ENCODE measurements at regions not wholly inside any gene's neighbourhood (a gene's known extent, or its start where the extent isn't known, plus 50 kb on each side); places are given as distances from the start of the nearest gene placed in this dataset.

GRCh38 chr10:78287618-78288017 is 254.0 kb downstream of the RPS24 start:
- no peaks in the 10 kb centered on the region for H3K9me2 ChIP-seq (ENCODE audit: insufficient read depth, low read length)
- H2AFZ ChIP-seq (ENCODE audit: low read length), result no peak overlapping the region
- H3K4me1 ChIP-seq (ENCODE audit: insufficient read depth, low read length, poor library complexity, severe bottlenecking), result no peaks in the 10 kb centered on the region
- H3K27ac ChIP-seq (ENCODE audit: low read depth, low read length, poor library complexity, severe bottlenecking), result no peak overlapping the region
- no peaks in the 10 kb centered on the region for H3K36me3 ChIP-seq (ENCODE audit: insufficient read depth, low read length)
- no peak overlapping the region for H3K4me3 ChIP-seq (ENCODE audit: low read depth, low read length, poor library complexity, severe bottlenecking)
- no peak overlapping the region for H3K4me2 ChIP-seq (ENCODE audit: low read length)
- DNase-seq (ENCODE audit: low spot score), result no peak
- H3K79me2 ChIP-seq (ENCODE audit: insufficient read depth, low read depth, low read length), result no peaks in the 10 kb centered on the region
- no peaks in the 10 kb centered on the region for H4K20me1 ChIP-seq (ENCODE audit: insufficient read depth, low read length)
- TF ChIP-seq, protein P1, sequence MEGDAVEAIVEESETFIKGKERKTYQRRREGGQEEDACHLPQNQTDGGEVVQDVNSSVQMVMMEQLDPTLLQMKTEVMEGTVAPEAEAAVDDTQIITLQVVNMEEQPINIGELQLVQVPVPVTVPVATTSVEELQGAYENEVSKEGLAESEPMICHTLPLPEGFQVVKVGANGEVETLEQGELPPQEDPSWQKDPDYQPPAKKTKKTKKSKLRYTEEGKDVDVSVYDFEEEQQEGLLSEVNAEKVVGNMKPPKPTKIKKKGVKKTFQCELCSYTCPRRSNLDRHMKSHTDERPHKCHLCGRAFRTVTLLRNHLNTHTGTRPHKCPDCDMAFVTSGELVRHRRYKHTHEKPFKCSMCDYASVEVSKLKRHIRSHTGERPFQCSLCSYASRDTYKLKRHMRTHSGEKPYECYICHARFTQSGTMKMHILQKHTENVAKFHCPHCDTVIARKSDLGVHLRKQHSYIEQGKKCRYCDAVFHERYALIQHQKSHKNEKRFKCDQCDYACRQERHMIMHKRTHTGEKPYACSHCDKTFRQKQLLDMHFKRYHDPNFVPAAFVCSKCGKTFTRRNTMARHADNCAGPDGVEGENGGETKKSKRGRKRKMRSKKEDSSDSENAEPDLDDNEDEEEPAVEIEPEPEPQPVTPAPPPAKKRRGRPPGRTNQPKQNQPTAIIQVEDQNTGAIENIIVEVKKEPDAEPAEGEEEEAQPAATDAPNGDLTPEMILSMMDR (conservative IDR thresholded peaks at IDR 0.05; ENCODE audit: low read length), result no peak
- no peak for TF ChIP-seq EZH2phosphoT487 (IDR thresholded peaks at IDR 0.05; ENCODE audit: borderline replicate concordance, low read depth, low read length)
- H3K9me3 ChIP-seq (ENCODE audit: low read length), result no peaks in the 10 kb centered on the region
- ChIA-PET CTCF (ENCODE audit: unreplicated experiment) (interaction anchor here (0.5 kb wide), 1 partner anchor 53 kb away, joined by 3 read pairs; no protein-coding TSS in a partner anchor), POLR2A (no interaction called here)
- intact Hi-C loops (cut with micrococcal nuclease; ENCODE audit: unreplicated experiment), result no loop called here
- no TSS peak for BruUV-seq (replicated peaks)

GRCh38 chr10:78288663-78289062 is 255.0 kb downstream of the RPS24 start:
- no peak overlapping the region for H3K4me2 ChIP-seq (ENCODE audit: low read length)
- no peaks in the 10 kb centered on the region for H3K9me3 ChIP-seq (ENCODE audit: low read length)
- H3K36me3 ChIP-seq (ENCODE audit: insufficient read depth, low read length), result no peaks in the 10 kb centered on the region
- ChIA-PET CTCF (ENCODE audit: unreplicated experiment) (no interaction called here), POLR2A (no interaction called here)
- no peak overlapping the region for H2AFZ ChIP-seq (ENCODE audit: low read length)
- H3K27ac ChIP-seq (ENCODE audit: low read depth, low read length, poor library complexity, severe bottlenecking), result no peak overlapping the region
- DNase-seq (ENCODE audit: low spot score), result no peak
- H3K4me1 ChIP-seq (ENCODE audit: insufficient read depth, low read length, poor library complexity, severe bottlenecking), result no peaks in the 10 kb centered on the region
- no TSS peak for BruUV-seq (replicated peaks)
- TF ChIP-seq EZH2phosphoT487 (IDR thresholded peaks at IDR 0.05; ENCODE audit: borderline replicate concordance, low read depth, low read length), result no peak
- TF ChIP-seq, protein P1 (conservative IDR thresholded peaks at IDR 0.05; ENCODE audit: low read length), result no peak
- H3K4me3 ChIP-seq (ENCODE audit: low read depth, low read length, poor library complexity, severe bottlenecking), result no peak overlapping the region
- H3K9me2 ChIP-seq (ENCODE audit: insufficient read depth, low read length), result no peaks in the 10 kb centered on the region
- intact Hi-C loops (cut with micrococcal nuclease; ENCODE audit: unreplicated experiment), result no loop called here
- no peaks in the 10 kb centered on the region for H4K20me1 ChIP-seq (ENCODE audit: insufficient read depth, low read length)
- H3K79me2 ChIP-seq (ENCODE audit: insufficient read depth, low read depth, low read length), result no peaks in the 10 kb centered on the region

DNA sequence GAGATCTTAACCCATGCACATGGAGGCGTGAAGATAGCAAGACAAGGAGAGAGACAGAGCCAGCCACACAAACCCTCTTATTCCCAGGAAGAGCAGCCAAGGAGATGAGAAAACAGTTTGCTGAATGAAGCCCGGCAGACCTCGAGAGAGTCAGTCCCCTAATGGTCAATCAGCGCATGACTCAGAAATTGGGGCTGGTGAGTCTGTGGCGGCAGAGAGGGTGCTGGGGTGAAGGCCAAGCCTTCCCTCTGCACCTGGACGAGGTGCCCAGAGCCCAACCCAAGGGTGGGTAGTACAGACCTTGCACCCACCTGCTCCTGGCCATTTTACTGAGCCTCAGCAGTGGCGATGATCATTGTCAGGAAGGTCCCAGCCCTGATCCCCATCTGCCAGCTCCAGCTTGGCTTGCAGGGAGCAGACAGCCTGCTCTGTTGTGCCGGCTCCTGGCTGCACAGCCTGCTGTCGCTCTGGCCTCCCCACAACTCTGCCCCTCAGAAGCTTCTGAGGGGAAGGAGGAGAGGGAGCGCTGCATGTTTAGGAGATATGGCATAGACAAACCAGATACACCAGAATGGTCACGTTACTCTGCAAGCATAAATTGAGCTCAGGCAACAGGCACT is 256.6 kb downstream of the RPS24 start:
- no peak overlapping the region for H2AFZ ChIP-seq (ENCODE audit: low read length)
- H3K79me2 ChIP-seq (ENCODE audit: insufficient read depth, low read depth, low read length), result no peaks in the 10 kb centered on the region
- no peak overlapping the region for H3K4me3 ChIP-seq (ENCODE audit: low read depth, low read length, poor library complexity, severe bottlenecking)
- H3K9me2 ChIP-seq (ENCODE audit: insufficient read depth, low read length), result no peaks in the 10 kb centered on the region
- CTCF ChIA-PET (ENCODE audit: unreplicated experiment), result interaction anchor here (0.6 kb wide), 1 partner anchor 574 kb away, joined by 4 read pairs; no protein-coding TSS in a partner anchor
- H3K9me3 ChIP-seq (ENCODE audit: low read length), result no peaks in the 10 kb centered on the region
- H3K36me3 ChIP-seq (ENCODE audit: insufficient read depth, low read length), result no peaks in the 10 kb centered on the region
- no peak overlapping the region for H3K27ac ChIP-seq (ENCODE audit: low read depth, low read length, poor library complexity, severe bottlenecking)
- H4K20me1 ChIP-seq (ENCODE audit: insufficient read depth, low read length), result no peaks in the 10 kb centered on the region
- no peak for DNase-seq (ENCODE audit: low spot score)
- POLR2A ChIA-PET, result no interaction called here
- H3K4me1 ChIP-seq (ENCODE audit: insufficient read depth, low read length, poor library complexity, severe bottlenecking), result no peaks in the 10 kb centered on the region
- BruUV-seq (replicated peaks), result no TSS peak
- no peak overlapping the region for H3K4me2 ChIP-seq (ENCODE audit: low read length)
- intact Hi-C loops (cut with micrococcal nuclease; ENCODE audit: unreplicated experiment), result no loop called here
- no peak for TF ChIP-seq EZH2phosphoT487 (IDR thresholded peaks at IDR 0.05; ENCODE audit: borderline replicate concordance, low read depth, low read length)
- TF ChIP-seq, protein P1 (conservative IDR thresholded peaks at IDR 0.05; ENCODE audit: low read length), result no peak

All from OCI-LY7 (cell line).